RWPE2 (cell line): ENCODE measurements at regions not wholly inside any gene's neighbourhood (a gene's known extent, or its start where the extent isn't known, plus 50 kb on each side); places are given as distances from the start of the nearest gene placed in this dataset.
A peak's percentile ranks its signal among the peaks of the same experiment; 100 is the strongest.

Experiments
- ATAC-seq: fragments of 200-7000 bp; cut with Tn5 transposase; 3 replicates; pipeline ENCODE4 v1.9.1; 2021; ENCODE audit warnings: low read depth
- DNase-seq: peaks from one replicate; pipeline ENCODE4 v3.0.0-alpha.2; 2020; ENCODE audit warnings: low spot score
- H3K27ac ChIP-seq: fragments of 450-650 bp; 2 replicates; pipeline ENCODE4 v1.5.1; 2017; ENCODE audit warnings: mild to moderate bottlenecking; ENCODE audit not compliant: poor library complexity, severe bottlenecking
- H3K27me3 ChIP-seq: fragments of 250-450 bp; sonication (Bioruptor Pico); 2 replicates; pipeline ENCODE4 v1.5.1; 2021; ENCODE audit warnings: mild to moderate bottlenecking, moderate library complexity; ENCODE audit not compliant: insufficient read depth, poor library complexity, severe bottlenecking
- H3K36me3 ChIP-seq: fragments of 250-450 bp; sonication (Bioruptor Pico); 2 replicates; pipeline ENCODE4 v1.5.1; 2020; ENCODE audit warnings: low read depth, mild to moderate bottlenecking, moderate library complexity
- H3K4me1 ChIP-seq: fragments of 250-450 bp; sonication (Bioruptor Pico); 2 replicates; pipeline ENCODE4 v1.5.1; 2021; ENCODE audit warnings: mild to moderate bottlenecking, moderate library complexity; ENCODE audit not compliant: insufficient read depth, poor library complexity, severe bottlenecking
- H3K4me3 ChIP-seq: fragments of 250-450 bp; sonication (Bioruptor Pico); 2 replicates; pipeline ENCODE4 v1.5.1; 2021; ENCODE audit warnings: mild to moderate bottlenecking, moderate library complexity; ENCODE audit not compliant: severe bottlenecking
- H3K9me3 ChIP-seq: fragments of 250-450 bp; sonication (Bioruptor Pico); 2 replicates; pipeline ENCODE4 v1.5.1; 2021; ENCODE audit warnings: mild to moderate bottlenecking, moderate library complexity; ENCODE audit not compliant: severe bottlenecking
- TF ChIP-seq, protein P1 (sequence below): fragments of 450-650 bp; IDR thresholded peaks from one replicate; pipeline ENCODE4 v1.5.1; 2017; ENCODE audit warnings: mild to moderate bottlenecking, moderate library complexity; ENCODE audit not compliant: poor library complexity, severe bottlenecking

DNA sequence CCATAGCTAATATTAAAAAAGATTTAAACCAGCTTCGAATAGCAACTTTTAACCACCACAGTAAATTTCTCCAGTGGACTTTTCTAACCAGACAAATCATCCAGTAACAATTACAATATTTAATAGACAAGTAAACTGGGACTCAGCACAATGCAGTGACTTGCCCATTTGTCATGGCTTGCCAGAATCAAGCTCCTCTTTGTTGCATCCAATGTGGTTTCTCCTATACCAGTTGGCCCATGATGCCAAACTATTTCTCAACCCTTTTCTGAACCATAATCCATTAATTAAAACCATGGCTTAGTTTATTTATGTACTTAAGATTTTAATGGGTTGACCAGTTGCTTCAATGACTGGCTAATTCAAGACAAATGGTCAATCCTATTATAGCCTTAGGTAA lies 64.4 kb downstream of the DIO2 start:
- H3K4me3 ChIP-seq: no peak overlapping the region

DNA sequence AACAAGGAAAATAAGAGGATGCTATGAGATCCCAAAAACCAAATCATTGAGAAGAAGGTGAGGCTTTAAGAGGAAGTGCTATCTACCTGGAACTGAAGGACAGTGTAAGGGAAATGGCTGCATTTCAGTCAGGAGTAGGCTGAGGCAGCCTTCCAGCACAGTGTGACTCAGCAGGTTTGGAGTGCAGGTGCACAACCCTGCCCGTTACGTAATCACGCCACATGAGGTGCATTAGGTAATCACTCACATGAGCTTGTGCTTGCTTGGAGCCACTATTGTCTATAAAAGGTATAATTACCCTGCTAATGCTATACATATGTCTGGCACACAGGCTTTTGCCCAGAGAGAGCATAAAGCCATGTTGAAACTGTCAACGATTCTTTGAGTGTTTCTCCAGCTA lies 74.9 kb downstream of the DIO2 start:
- TF ChIP-seq, protein P1, sequence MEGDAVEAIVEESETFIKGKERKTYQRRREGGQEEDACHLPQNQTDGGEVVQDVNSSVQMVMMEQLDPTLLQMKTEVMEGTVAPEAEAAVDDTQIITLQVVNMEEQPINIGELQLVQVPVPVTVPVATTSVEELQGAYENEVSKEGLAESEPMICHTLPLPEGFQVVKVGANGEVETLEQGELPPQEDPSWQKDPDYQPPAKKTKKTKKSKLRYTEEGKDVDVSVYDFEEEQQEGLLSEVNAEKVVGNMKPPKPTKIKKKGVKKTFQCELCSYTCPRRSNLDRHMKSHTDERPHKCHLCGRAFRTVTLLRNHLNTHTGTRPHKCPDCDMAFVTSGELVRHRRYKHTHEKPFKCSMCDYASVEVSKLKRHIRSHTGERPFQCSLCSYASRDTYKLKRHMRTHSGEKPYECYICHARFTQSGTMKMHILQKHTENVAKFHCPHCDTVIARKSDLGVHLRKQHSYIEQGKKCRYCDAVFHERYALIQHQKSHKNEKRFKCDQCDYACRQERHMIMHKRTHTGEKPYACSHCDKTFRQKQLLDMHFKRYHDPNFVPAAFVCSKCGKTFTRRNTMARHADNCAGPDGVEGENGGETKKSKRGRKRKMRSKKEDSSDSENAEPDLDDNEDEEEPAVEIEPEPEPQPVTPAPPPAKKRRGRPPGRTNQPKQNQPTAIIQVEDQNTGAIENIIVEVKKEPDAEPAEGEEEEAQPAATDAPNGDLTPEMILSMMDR: no peak
- Histone ChIP-seq H3K9me3 (no peaks in the 10 kb centered on the region), H3K27me3 (no peaks in the 10 kb centered on the region), H3K4me3 (no peak overlapping the region), H3K27ac (no peak overlapping the region), H3K4me1 (no peaks in the 10 kb centered on the region), H3K36me3 (no peaks in the 10 kb centered on the region)
- DNase-seq (no peak), ATAC-seq (peak; percentile 29; the same call in 2 of the 3 replicates)

More for the DNA sequence above, 64.4 kb downstream of the DIO2 start:
- DNase-seq: no peak
- H3K36me3 ChIP-seq: no peaks in the 10 kb centered on the region
- H3K9me3 ChIP-seq: no peaks in the 10 kb centered on the region
- H3K4me1 ChIP-seq: no peaks in the 10 kb centered on the region
- H3K27ac ChIP-seq: no peak overlapping the region
- no peak for ATAC-seq
- TF ChIP-seq, protein P1: no peak
- no peaks in the 10 kb centered on the region for H3K27me3 ChIP-seq

DNA sequence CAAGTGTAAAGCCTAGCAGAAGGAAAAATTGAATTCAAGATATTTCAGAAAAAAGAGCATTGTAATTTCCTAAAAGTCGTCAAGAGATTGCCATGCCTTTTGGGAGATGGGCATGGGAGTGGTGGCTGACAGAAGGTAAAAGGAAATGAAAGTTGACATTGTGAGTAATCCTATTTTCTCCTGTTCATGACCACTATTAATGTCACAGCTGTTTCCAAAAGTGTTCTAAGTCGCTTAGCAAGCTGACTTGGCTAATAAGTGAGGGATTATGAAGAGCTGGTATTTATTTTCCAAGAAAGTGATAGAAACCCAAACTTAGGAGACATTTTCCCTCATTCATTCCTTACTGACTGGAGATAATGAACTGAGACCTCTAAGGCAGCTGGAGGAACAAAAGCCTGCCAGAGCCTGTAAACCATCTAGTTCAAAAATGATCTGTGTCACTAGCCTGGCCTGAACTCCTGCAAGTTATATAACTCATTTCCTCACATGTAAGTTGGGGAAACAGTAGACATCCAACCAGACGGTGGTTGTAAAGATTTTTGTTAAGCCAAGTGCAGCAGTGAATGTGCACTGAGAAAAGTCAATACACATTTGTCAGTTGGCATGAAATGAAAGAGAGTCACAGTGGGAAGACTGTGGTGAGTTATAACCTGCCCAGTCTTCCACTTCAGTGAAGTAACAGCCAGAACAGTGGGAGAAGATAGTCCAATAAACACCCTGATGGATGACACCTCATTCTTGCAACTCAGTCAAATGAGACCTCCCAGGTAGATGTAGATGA lies 75.8 kb downstream of the DIO2 start:
- Histone ChIP-seq H3K27ac (no peak overlapping the region), H3K4me1 (no peaks in the 10 kb centered on the region), H3K9me3 (no peaks in the 10 kb centered on the region), H3K4me3 (no peak overlapping the region), H3K36me3 (no peaks in the 10 kb centered on the region), H3K27me3 (no peaks in the 10 kb centered on the region)
- TF ChIP-seq, protein P1: no peak
- DNase-seq (no peak), ATAC-seq (no peak)

DNA sequence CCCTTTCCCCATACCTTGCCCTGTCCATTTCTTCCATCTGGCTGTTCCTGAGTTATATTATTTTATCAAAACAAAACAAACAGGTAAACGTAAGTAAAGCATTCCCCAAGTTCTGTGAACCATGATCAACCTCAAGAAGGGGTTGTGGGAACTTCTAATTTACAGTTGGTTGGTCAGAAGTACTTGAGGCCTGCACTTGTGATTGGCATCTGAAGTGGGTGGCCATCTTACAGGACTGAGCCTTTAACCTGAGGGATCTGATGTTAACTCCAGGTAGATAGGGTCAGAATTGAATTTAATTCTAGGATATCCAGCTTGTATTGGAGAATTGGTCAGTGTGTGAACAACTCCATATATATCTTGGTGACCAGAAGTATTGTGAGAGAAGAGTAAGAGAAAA lies 77.0 kb downstream of the DIO2 start:
- no peak for DNase-seq
- Histone ChIP-seq H3K36me3 (no peaks in the 10 kb centered on the region), H3K27me3 (no peaks in the 10 kb centered on the region), H3K9me3 (no peaks in the 10 kb centered on the region), H3K4me3 (no peak overlapping the region), H3K4me1 (no peaks in the 10 kb centered on the region), H3K27ac (no peak overlapping the region)
- ATAC-seq: no peak
- TF ChIP-seq, protein P1: no peak

DNA sequence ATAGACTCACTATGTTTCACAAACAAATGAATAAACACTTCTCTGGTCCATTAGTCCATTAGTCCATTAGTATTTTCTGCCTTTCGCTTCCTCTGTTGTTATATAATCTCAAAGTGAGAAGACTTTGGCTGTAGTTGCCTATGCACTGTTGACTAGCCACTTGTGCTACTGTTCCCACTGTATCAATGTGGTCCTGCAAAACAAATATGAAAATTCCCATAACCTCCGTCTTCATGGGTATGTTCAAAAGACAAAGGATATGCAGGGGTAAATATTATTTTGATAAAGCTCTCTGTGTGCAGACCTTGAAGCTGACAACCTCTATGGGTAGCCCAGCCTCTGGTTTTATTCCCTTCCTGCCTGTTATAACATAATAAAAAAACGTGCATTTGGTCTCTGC lies 77.8 kb downstream of the DIO2 start:
- ATAC-seq: no peak
- TF ChIP-seq, protein P1: no peak

More for the DNA sequence above, 77.8 kb downstream of the DIO2 start:
- Histone ChIP-seq H3K27ac (no peak overlapping the region), H3K9me3 (no peaks in the 10 kb centered on the region), H3K36me3 (no peaks in the 10 kb centered on the region), H3K27me3 (no peaks in the 10 kb centered on the region), H3K4me1 (no peaks in the 10 kb centered on the region), H3K4me3 (no peak overlapping the region)
- DNase-seq: no peak
